NOMO-1 treated with DMSO at 0.1 percent for 48 hours (cell line): ENCODE measurements at regions not wholly inside any gene's neighbourhood (a gene's known extent, or its start where the extent isn't known, plus 50 kb on each side); places are given as distances from the start of the nearest gene placed in this dataset.

Source experiments
- DNase-seq: peaks from one replicate; lab custom pipeline; 2025; ENCODE audit not compliant: unreplicated experiment; lab: John Stamatoyannopoulos, UW

- no peak for DNase-seq
Measured at GRCh38 chr10:130483691-130484467, 347.7 kb downstream of the GLRX3 start.

DNA sequence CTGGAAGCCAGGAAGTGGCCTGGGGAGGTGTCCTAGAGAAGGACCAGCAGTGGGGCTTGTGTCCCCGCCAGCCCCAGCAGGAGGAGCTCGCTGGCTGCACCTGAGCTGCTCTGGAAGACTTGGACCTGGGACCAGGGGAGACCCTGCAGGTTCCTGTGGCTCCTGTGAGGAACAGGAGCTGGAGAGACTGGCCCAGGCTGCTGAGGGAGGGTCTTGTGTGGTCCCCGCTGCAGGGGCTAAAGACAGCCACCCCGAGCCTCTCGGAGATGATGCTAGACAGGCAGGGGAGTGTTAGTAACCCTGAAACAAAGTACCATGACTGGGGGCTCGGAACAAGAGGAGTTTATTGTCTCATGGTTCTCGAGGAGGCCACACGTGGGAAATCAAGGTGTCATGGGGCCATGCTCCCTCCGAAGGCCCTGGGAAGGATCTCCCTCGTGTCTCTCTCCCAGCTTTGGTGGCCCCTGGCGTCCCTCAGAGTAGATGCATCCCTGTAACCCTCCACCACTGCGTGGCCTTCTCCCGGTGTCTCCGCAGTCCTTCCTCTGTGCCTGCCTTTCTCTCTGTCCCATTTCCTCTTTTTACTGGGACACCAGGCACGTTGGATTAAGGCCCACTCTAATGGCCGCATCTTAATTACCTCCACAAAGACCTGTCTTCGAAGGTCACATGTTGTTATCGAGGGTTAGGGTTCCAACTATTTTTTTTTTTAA lies 348.4 kb downstream of the GLRX3 start:
- DNase-seq = no peak

DNA sequence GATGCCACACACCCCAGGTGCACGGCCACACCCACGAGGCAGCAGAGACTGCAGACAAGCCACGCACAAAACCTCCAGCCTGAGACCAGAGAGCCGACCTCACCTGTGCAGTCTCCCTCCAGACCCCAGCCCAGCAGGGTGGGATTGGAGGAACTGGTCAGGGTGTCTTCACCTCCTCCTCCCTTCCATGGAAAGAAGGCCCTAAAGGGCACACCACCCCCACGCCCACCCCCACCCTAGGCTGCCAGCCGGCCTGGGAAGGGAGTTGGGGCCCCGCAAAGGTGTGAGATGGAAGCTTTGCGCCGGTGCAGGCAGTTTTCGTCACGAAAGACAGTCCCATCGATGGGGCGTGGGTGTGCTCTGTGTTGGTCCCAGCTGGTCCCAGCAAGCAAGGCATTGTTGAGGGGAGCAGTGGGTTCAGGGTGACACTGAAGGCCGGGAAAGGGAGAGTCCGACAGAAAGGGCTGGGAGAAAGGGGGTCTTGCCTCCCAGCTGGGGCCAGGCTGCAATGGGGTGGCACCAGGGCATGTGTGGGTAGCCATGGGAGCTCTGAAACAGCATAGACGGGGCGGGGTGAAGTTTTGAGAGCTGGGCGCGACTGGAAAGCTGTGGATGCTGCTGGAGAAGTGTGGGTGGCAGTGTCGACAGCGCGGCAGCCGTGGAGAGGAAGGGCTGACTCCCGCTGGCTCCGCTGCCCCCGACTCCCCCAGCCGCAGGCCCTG lies 349.2 kb downstream of the GLRX3 start:
- no peak for DNase-seq

DNA sequence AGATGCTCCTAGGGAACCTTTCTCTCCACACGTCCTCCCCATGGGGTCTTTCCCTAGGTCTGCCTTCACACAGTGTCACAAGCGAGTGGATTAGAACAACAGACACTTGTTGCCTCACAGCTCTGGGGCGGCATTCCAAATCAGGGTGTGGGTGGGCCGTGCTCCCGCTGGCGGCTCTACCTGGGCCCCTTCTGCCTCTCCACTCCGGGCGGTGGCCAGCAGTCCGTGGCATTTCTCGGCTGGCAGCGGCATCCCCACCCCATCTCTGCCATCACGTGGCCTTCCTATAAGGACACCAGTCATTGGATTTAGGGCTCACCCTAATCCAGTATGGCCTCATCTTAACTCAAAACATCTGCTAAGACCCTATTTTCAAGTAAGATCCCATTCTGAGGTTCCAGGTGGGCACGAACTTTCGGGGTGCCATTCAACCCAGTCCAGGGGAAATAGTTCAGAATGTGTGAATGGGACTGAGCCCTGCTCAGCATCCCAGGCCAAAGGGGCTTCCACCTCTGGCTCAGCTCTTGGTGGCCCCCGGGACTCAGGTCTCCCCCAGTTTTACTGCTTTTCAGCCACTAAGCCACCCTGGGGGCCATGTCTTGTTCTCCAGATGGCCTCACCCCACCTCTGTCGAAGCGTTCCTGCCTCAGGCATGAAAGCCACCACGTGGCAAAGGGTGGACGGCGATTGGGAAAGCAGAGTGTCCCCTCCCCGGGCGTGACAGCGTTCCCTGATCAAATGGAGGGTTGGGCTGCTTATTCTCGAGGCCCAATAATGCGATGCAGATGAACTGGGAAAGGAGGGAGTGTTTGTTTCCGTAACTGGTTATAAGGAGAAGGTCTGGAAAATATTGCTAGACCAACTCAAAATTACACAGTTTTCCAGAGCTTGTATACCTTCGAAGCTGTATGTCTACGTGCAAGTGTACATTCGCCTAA lies 350.0 kb downstream of the GLRX3 start:
- no peak for DNase-seq

DNA sequence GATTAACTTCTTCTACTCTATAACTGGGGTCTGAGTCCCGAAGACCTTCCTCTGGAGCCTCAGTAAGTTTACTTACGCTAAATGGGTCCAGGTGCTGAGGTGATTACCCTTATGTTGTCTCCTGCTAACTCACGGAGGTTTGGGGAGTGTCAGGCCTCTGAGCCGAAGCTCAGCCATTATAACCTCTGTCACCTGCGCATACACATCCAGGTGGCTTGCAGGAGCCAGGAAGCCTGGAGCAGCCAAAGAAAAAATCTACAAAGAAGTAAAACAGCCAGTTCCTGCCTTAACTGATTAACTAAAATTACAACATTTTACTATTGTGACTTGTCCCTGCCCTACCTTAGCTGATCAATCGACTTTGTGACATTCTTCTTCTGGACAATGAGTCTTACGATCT lies 350.7 kb downstream of the GLRX3 start:
- no peak for DNase-seq

- no peak for DNase-seq
Measured at GRCh38 chr10:130487566-130487965, 351.4 kb downstream of the GLRX3 start.

- DNase-seq = no peak
Measured at GRCh38 chr10:130489891-130490290, 353.7 kb downstream of the GLRX3 start.

DNA sequence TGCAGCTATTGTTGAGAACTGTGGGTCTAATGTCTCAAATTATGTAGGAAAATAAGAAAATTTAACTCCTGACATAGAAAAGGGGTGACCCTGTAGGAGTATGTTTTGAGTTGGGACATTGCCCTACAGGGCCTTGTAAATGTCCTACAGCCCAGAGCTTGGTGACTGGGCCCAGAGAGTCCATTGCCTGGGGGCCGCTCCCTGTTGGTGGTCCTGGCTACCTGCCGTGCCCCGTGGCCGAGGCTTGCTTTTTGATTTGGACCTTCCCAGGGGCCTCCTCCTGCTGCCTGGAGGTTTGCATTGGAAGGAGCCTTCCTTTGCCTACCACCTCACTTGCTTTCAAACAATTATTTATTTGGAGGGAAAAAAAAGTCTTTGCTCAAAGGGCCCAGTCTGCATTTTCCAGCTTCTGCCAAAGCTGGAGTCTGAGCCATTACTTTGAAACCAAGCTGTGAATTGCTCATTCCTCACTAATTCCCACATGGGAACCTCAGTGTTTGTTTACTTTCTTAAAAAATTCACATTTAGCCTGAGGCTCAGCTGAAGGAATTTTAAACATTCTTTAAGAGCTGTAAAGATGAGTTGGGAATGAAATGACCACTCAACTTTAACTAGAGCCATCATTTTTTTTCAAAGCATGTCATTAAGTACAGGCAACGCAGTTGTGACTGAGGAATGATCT lies 355.0 kb downstream of the GLRX3 start:
- no peak for DNase-seq

DNA sequence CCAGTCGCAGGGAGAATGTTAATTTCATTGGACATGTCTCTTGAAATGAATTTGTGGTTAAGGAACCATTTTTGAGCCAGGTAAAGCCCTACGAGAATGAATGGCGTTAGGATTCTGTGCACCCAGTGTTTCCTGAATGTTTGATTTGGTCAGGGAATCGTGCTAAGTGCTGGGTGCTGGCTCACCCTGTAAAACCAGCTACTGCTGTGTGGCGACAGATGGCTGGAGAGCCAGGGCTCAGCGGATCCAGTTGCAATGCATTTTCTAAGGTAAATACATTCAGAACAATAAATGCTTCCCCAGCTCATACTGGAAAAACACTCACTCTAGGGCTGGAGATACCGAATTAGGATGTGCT lies 355.5 kb downstream of the GLRX3 start:
- no peak for DNase-seq

- DNase-seq = no peak
Measured at GRCh38 chr10:130492266-130492934, 356.2 kb downstream of the GLRX3 start.

- no peak for DNase-seq
Measured at GRCh38 chr10:130493021-130493420, 356.8 kb downstream of the GLRX3 start.

DNA sequence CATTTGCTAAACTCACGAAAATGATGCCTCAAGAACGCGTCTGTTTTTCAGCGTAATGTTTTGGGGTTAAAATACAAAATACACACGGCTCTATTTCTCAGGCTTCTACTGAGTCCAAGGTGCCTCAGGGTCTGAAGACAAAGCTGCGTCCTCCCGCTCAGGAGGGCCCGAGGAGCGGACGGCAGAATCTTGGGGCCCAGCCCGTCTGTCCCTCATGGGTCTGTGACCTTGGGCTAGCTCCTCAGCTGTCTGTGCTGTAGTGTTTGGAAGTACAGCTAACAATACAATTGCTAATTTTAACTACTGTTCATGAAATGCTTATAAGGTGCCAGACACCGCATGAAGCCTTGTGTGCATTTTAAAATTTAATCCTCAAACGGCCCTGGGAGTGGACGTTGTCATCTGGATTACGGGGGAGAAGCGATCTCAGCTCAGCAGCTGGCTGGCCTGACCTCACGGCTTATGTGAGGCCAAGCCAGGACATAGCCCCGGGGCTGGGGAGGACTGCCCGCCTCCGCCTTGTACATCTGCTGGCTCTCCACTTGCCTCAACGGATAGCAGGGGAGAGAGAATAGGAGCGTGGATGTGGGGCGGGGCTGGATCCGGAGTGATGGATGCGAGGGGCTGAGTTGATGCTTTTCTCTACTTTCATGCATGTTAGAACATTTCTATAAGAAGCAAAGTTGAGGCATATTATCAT lies 357.4 kb downstream of the GLRX3 start:
- no peak for DNase-seq

DNA sequence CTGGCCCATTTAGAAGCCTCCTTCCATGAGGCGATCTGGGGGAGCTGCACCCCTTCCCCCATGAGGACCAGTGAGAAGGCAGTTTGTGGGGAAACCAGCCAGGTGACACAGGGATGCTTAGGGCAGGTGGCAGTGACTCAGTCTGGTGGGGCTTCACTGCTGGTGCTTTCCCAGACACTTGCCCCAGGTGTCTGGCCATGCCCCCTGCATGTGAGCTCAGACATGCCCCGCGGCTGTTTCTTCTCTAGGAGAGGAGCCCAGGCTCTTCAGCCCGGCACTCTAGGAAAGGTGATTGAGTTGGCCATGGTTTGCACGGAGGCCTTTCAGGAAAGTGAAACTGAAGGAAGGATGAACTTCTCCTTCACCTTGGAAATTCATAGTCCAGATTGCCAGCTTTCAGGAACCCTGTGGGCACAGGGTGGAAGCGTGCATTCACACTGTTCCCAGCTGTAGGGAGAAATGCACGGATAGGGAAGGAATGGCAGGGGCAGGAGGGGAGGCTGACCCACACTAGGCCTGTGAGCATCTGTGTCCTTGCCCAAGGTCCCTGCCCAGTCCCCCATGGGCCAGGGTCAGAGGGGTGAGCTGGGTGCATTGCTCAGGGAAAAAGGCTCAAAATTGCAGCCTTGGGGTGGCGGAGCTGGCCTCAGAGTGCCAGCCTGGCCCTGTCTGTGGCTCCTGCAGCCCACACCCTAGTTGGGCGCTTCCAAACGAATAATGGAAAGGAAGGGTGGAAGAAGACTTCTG lies 359.1 kb downstream of the GLRX3 start:
- no peak for DNase-seq

DNA sequence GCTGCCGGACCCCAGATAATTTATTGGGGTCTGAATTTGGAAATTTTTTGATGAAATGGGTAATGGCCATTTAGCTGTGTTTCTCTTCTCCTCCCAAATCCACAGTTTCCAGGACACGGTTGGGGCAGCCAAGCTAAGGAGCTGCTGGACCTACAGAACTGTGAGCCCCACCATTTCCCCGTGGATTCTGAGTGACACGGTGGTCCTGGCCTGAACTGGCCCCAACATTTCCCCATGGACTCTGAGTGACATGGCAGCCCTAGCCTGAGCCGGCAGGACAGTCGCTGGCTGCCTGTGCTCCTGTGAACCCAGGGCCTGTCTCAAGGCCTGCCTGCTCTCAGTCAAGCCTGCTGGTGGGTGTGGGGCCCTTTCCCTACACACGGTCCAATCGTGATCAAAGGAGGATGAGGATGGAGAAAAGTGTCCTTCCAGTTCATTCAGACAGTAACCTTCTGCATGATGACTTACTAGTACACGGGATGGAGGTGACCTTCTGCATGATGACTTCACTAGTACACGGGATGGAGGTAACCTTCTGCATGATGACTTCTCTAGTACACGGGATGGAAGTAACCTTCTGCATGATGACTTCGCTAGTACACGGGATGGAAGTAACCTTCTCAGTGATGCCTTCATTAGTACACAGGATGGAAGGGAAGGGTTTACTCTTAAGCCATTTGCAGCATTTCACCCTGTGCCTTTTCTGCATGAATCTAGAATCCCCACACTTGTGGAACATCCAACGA lies 359.9 kb downstream of the GLRX3 start:
- no peak for DNase-seq

DNA sequence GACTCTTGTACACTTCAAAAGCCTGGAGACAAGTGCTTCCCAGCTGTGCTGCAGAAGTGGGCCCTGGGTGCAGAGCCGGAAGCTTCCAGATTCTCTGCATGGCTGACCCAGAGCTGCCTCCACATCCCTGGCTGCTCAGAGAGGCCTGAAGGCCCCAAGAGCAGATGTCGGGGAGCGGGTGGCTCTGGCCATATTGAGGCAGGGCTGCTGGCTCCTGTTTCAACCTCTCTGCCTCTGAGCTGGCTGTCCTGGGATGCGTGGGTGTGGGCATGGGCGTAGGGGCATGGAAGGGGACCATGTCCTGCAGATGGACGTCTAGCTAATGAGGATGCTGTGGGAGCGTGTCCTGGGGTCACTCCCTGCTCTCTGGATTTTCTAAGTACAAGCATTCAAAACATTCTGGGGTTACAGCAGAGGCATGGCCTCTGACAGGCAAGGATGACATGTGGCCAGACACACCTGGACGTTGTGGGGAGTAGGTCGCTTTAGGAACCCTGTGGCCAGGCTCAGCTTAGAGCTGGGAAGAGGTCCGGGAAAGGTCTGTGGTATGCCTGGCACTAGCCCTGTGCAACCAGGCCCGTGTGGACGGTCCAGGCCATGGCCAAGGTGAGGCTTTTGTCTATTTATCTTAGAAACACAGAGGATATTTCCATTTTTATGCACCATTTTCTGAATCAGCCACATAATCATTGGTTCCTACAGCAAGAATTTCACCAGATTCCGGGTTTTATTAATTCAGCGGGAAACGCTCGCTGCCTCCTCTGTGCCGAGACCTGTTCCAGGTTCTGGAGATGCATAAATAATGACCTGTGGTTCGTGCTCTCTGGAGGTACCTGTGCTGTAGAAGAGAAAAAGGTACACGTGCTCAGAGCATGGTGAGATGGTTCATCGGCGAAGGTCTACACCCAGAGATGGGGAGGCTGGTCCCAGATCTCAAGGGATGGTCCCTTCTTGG lies 361.1 kb downstream of the GLRX3 start:
- DNase-seq = no peak

GRCh38 chr10:130498042-130498441 lies 361.9 kb downstream of the GLRX3 start:
- no peak for DNase-seq

- DNase-seq = no peak
Measured at GRCh38 chr10:130498934-130499333, 362.7 kb downstream of the GLRX3 start.
